Ovary (tissue), 7 donors: ENCODE measurements at regions not wholly inside any gene's neighbourhood (a gene's known extent, or its start where the extent isn't known, plus 50 kb on each side); places are given as distances from the start of the nearest gene placed in this dataset.

Source experiments
- DNase-seq, 5 donors: peaks; one replicate each; pipeline ENCODE4 v3.0.0-alpha.2; 2019 to 2020
- H3K27ac ChIP-seq, 2 donors: fragments of 200-600 bp; one replicate each; pipeline versions ENCODE4 v1.5.1 to v1.8.0; 2019 to 2022
- H3K27me3 ChIP-seq: fragments of 200-600 bp; one replicate; pipeline ENCODE4 v1.8.0; 2022
- H3K36me3 ChIP-seq: fragments of 200-600 bp; sonication (generic); one replicate; pipeline ENCODE4 v1.5.1; 2019
- H3K4me1 ChIP-seq: one replicate; pipeline ENCODE4 v1.8.1; 2013; ENCODE audit warnings: mild to moderate bottlenecking, moderate library complexity; ENCODE audit not compliant: insufficient read depth
- H3K4me3 ChIP-seq: fragments of 200-600 bp; sonication (generic); one replicate; pipeline ENCODE4 v1.5.1; 2017
- H3K9me3 ChIP-seq, 2 donors: fragments of 200-600 bp in 1 of 2; sonication (generic) in 1 of 2; one replicate each; pipeline versions ENCODE4 v1.5.1 to v1.8.1; 2013 to 2019; ENCODE audit warnings: mild to moderate bottlenecking in 1 of 2, moderate library complexity in 1 of 2
- EP300 ChIP-seq: sonication (generic); formaldehyde crosslinking; IDR thresholded peaks from one replicate; pipeline ENCODE4 v1.6.1; 2017; ENCODE audit warnings: antibody characterized with exemption
- POLR2A ChIP-seq: fragments of 450-650 bp; IDR thresholded peaks from one replicate; pipeline ENCODE4 v1.6.1; 2017; ENCODE audit warnings: antibody characterized with exemption, mild to moderate bottlenecking, moderate library complexity
- WGBS, 3 donors: extraction: QIAGEN DNeasy Blood & Tissue Kit in 1 of 3; methylation state at CpG; one replicate each; pipeline versions ENCODE4 v1.1.5 to v1.1.7; 2013 to 2017; 5-methylcytosine and 5-hydroxymethylcytosine counted together
- intact Hi-C, 4 donors: fragments of 100-400 bp; cut with DNase I; formaldehyde crosslinking; loops; one replicate each; pipeline versions ENCODE4 v1.11.0 to v1.15.1; 2022 to 2023
- TF ChIP-seq, protein P1 (sequence below), 3 donors: fragments of 450-650 bp in 2 of 3; fragments of 200-600 bp in 1 of 3; IDR thresholded peaks; one replicate each; pipeline versions ENCODE4 v1.5.1 to v1.8.0; 2016 to 2022; ENCODE audit warnings: antibody characterized with exemption in 3 of 3, mild to moderate bottlenecking in 1 of 3
- donor health status: DM: no; HTN: no; CAD: no; lungs with moderate emphysema.
- donor health status: DM: no; HTN: no; CAD: no.
- donor health status: Bipolar disorder and iron deficiency.
- donor health status: DM: no; HTN: no; CAD: no.
- donor health status: DM: yes; HTN: yes; CAD: no.

DNA sequence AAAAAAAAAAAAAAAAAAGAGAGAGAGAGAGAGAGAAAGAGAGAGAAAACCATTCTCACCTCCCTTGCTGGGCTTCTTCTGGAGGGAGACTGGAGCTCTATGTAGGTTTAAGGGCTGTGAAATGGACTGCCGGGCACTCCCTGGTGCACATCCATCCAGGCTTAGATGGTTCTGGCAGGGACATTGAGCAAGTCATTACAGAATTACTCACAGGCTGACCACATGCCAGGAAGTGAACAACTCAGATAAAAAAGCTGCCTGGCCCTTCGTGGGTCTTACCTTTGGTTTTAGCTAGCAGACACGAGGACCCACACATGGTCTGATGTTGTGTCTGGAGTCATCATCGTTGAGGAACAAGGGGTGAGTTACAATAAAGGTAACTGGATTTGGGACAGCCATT lies 847.4 kb upstream of the EEF2KMT start:
- whole genome bisulfite sequencing, 3 donors = 65 to 71% (median 67%) methylated on average over 4 of the region's 4 CpGs
- TF ChIP-seq POLR2A = no peak
- no peak for TF ChIP-seq EP300
- TF ChIP-seq, protein P1, sequence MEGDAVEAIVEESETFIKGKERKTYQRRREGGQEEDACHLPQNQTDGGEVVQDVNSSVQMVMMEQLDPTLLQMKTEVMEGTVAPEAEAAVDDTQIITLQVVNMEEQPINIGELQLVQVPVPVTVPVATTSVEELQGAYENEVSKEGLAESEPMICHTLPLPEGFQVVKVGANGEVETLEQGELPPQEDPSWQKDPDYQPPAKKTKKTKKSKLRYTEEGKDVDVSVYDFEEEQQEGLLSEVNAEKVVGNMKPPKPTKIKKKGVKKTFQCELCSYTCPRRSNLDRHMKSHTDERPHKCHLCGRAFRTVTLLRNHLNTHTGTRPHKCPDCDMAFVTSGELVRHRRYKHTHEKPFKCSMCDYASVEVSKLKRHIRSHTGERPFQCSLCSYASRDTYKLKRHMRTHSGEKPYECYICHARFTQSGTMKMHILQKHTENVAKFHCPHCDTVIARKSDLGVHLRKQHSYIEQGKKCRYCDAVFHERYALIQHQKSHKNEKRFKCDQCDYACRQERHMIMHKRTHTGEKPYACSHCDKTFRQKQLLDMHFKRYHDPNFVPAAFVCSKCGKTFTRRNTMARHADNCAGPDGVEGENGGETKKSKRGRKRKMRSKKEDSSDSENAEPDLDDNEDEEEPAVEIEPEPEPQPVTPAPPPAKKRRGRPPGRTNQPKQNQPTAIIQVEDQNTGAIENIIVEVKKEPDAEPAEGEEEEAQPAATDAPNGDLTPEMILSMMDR (IDR thresholded peaks at IDR 0.05) = no peak
- H3K27me3 ChIP-seq = no peaks in the 10 kb centered on the region
- no peak for DNase-seq
- H3K27ac ChIP-seq = no peak overlapping the region
- no peaks in the 10 kb centered on the region for H3K9me3 ChIP-seq
- H3K4me3 ChIP-seq = no peak overlapping the region
- intact Hi-C loops = no loop called here
- H3K36me3 ChIP-seq = no peaks in the 10 kb centered on the region
- H3K4me1 ChIP-seq = no peaks in the 10 kb centered on the region

DNA sequence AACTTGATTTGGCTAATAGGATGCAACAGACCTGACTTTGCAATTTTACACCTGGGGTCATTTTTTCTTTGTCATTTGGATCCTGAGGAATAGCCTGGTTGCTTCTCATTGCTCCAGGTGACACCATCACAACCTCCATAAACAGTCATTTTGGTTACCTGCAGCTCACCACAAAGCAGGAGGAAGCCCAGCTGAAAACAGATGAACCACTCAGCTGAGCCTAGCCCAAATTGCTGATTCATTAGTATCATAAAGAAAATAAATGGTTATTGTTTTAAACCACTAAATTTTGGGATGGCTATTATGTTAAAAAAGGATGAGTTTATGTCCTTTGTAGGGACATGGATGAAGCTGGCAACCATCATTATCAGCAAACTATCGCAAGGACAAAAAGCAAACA lies 841.0 kb upstream of the EEF2KMT start:
- H3K4me3 ChIP-seq = no peak overlapping the region
- no peaks in the 10 kb centered on the region for H3K9me3 ChIP-seq
- H3K36me3 ChIP-seq = no peaks in the 10 kb centered on the region
- WGBS, 3 donors = 77 to 87% (median 87%) methylated on average over 1 of the region's 1 CpG
- intact Hi-C loops = no loop called here
- no peak overlapping the region for H3K27ac ChIP-seq
- no peaks in the 10 kb centered on the region for H3K4me1 ChIP-seq
- H3K27me3 ChIP-seq = no peaks in the 10 kb centered on the region
- TF ChIP-seq EP300 = no peak
- TF ChIP-seq, protein P1 (IDR thresholded peaks at IDR 0.05) = no peak
- TF ChIP-seq POLR2A = no peak
- DNase-seq = no peak

DNA sequence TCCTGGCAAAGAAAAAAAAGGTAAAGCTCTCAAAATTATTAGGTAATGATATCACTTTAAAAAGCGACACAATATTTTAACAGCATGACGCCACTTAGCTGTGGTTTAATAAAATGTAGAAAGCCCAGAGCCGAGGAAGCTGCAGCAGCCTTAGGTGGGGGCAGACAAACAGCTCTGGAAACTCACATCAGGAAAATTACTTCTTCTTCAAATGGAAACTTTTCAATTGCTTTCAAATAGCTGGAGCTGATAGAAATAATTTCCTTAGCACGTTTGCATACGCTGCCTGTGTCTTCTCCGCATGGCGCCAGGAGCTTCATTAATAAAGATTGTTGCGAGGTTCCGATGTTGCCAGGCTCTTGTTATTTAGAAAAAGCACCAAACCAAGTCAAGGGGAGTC lies 835.3 kb upstream of the EEF2KMT start:
- 57 to 61% (median 58%) methylated on average over 9 of the region's 9 CpGs for WGBS, 3 donors
- no peaks in the 10 kb centered on the region for H3K36me3 ChIP-seq
- intact Hi-C loops = no loop called here
- H3K27ac ChIP-seq = no peak overlapping the region
- H3K4me3 ChIP-seq = no peak overlapping the region
- DNase-seq = no peak
- H3K9me3 ChIP-seq = no peaks in the 10 kb centered on the region
- H3K27me3 ChIP-seq = no peaks in the 10 kb centered on the region
- TF ChIP-seq, protein P1 (IDR thresholded peaks at IDR 0.05) = no peak
- TF ChIP-seq POLR2A (no peak), EP300 (no peak)
- H3K4me1 ChIP-seq = no peaks in the 10 kb centered on the region

DNA sequence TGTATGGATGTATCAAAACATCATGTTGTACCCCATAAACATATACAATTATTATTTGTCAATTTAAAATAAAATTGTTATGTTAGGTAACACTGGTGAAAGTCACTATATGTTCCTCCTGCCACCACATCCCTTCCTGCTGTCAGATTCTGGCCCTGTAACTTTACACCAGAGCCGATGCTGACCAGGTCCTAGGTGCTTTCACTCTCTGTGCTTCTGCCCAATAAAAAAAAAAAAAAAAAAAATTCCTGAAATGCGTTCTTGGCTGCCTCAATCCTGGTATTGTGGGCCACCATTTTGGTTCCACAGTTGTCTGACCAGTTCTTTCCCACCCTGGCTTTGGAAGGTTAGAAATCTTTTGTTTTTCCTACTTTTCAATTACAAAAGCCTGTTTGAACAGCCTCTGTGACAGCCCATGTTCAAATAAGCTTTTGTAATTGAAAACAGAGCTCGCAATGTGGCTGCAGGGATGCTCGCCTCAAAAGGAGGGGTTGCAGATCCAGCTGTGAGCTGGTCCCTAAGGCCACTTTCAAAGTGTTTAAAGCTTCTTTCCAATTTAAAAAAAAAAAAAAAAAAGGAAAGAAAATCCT lies 831.0 kb upstream of the EEF2KMT start:
- Histone ChIP-seq H3K9me3 (no peaks in the 10 kb centered on the region), H3K27me3 (no peaks in the 10 kb centered on the region), H3K4me3 (no peak overlapping the region), H3K36me3 (no peaks in the 10 kb centered on the region), H3K27ac (no peak overlapping the region), H3K4me1 (no peaks in the 10 kb centered on the region)
- WGBS, 3 donors = 17 to 26% (median 17%) methylated on average over 4 of the region's 4 CpGs
- TF ChIP-seq, protein P1 (IDR thresholded peaks at IDR 0.05) = no peak
- TF ChIP-seq EP300 (no peak), POLR2A (no peak)
- no peak for DNase-seq
- intact Hi-C loops = no loop called here
